GM21737 (cell line): ENCODE measurements at regions not wholly inside any gene's neighbourhood (a gene's known extent, or its start where the extent isn't known, plus 50 kb on each side); places are given as distances from the start of the nearest gene placed in this dataset.
"Not testable (repeated sequence)": the region's sequence is repeated elsewhere in the genome, so short reads cannot be mapped to it uniquely, and the experiment has no call there.

Experiments used
- ATAC-seq: cut with Tn5 transposase; IDR thresholded peaks from one replicate; pipeline ENCODE4 v1.9.1; 2021; ENCODE audit warnings: mild to moderate bottlenecking, moderate library complexity; ENCODE audit not compliant: unreplicated experiment

DNA sequence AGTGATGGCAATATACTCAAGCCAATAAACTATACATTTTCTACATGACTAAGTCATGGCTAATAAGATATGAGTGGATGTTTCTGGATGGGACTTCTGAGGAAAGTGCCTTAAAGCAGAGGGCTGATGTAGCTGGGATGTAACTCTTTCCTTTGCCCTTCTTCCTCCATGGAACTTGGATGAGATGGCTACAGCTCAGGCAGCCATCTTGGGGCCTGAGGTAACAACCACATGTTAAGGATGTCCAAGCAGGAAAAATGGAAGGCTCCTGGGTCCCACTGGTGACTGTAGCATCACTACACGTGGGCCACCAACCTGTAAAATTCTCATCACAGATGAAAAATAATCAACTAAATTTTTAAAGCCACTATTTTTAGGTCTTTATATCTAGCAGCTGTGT lies 54.4 kb upstream of the GRIP1 start:
- no peak for ATAC-seq

DNA sequence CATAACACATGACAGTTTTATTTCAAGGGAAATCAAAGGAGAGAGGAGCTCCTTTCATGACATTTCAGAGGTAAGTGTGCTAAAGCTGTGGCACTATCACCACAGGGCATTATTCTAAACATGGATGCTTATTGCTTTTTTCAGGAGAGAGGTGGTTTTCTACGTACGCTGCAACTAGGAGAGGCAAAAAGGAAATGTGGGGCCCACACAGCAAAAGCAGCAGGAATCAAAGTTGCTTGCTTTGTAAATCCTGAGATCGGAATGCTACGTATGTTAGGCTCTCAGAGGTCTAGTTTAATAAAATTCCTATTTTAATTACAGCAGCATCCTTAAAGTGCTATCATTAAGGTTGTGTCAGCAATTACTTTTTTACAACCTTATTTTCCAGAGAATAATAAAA lies 55.0 kb upstream of the GRIP1 start:
- ATAC-seq = no peak

DNA sequence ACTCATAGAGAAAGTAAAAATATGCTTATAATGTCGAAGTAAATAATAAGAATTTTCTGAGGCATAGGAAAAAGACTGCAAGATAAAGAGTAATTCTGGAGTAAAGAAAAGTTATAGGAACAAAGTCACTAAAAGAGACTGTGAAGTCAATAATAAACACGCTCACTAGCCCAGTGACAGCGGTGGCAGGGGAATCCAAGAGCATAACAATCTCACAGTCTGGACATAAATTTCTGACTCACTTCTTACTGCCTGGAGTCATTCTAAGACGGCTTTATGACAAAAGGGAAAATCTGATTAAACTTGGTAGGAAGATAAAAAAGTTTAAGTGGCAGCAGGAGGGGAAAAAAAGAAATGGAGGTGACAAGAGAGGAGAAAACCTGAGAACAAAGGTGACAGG lies 56.4 kb upstream of the GRIP1 start:
- no peak for ATAC-seq

DNA sequence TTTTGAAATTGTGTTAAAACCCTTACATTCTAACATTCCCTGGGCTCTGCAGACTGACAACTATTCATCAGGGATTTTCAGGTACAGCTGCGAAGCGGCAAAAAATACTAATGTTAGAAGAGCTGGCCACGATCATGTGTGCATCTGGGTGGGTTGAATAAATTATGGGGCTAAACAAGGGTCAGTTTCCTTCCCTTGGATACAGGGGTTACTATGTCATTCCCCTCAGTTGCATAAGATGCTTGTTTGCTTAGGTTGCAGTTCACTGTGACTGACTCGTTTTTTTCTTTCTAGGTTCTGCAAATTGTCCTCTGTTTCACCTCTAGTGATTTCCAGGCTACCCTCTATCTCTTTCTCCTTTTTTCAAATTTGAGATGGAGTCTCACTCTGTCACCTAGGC lies 58.1 kb upstream of the GRIP1 start:
- ATAC-seq = no peak

DNA sequence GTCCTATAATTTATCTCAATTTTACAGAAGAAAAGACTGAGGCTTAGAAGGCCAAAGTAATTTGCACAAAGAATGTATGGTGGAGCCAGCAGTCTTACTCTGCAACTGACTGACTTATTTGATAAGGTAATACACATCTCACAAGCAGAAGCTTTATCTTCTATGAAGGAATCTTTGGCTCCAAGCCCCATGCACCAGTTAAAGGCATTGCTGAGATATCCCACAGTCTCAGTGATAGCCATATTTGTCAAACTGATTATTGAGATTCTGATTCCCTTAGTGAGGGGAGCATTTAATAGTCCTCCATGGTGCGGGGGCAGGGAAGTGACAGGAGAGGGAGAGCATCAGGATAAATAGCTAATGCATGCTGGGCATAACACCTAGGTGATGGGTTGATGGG lies 60.4 kb upstream of the GRIP1 start:
- no peak for ATAC-seq

DNA sequence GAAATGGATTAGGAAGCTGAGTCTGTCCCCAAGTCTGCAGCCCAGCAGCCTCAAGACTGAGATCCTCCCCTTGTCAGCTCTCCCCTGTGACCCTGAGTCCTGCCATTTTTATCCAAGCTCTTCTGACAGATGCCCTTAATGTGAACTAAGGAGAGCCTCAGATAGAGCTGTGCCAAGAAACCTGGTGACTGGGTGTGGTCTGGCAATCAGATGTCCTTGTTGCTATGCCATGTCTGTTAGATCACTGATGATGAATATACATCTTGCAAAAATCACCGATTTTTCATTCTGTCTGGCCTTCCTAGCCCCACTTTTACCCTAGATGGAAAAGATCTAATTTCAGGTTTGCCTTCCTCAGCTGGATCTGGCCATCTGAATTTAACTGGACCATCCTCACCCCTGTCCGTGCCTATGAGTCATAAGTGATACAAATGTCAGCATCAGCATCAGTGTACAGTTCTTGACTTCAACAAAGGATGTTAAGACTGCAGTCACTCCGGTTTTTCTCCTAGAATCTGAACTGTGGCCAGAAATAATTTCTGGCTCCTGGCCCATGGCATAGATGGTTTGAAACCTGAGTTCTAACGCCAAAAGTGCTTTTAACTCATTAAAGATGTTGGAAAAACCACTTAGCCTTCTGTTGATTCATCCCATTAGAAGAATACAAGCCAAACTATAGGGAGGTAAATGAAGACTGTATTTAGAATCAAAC lies 61.2 kb upstream of the GRIP1 start:
- ATAC-seq = no peak

DNA sequence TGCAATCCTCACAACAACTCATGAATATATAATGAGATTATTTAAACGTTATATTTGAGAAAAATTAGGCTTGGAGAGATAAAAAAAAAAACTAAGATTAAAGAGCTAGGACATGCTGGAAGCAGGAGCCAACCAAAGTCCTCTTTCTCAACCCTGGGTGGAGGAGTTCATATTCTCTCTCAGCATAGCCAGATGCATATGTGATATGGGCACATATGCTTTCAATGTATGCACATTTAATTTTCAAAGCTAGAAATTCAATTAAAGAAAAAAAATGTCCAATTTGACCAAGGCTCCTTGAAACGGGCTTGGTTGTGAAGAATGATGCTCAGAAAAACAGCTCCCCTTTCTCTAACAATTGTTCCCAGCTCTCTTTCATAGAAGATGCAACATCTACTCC lies 61.9 kb upstream of the GRIP1 start:
- no peak for ATAC-seq

DNA sequence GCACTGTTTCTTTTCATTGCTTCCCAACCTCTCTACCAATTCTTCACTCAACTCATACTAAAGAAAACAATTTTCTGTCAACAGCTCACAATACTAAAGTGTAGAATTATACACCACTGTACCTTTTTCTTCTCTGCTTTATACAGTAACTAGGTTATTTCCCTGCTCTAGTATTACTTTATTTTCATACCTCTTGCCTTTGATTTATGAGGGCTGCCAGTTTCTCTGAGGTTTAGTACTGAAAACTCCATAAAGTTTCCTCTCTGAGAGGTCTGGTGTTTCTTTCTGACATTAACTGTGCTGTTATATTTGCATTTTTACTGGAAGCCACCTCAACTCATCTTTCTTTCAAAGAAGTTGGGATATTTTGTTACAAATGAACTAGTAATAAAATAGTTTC lies 63.0 kb upstream of the GRIP1 start:
- no peak for ATAC-seq

DNA sequence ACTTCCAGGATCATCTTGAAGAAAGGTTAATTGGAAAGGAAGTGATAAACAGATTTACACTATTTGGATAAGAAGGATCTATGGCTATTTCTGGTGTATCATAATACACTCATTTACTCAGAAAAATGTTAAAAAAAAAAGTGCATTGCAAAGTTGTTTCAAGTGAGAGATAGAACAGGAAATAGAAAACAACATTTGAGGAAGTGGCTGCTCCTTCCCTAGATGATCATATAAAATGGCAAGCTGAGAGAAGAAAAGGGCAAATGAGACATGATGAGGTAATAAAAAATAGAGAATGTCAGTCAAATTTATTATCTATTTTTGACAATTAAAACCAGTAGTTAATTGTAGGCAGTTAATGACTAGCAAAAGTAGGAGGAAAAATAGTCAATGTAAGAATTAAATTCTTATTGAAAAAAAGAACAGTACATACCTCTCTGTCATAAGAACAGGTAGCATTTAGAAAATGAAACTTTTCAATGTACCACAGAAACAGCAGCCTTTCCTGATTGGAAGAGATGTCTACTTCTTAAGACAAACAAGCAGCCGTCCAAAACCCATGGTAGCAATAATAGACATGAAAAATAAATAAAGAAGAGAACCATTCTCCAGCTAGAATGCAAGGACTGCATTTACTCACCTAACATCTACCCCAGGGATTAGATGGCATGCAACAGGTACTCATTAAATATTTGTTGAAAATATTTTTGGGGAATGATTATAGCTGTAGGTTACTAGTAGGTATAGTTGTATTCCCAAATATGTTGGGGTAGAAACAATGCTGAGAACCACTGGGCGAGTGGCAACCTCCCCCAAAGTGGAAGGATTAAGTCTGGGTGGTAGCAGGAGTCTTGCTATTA lies 63.9 kb upstream of the GRIP1 start:
- no peak for ATAC-seq

DNA sequence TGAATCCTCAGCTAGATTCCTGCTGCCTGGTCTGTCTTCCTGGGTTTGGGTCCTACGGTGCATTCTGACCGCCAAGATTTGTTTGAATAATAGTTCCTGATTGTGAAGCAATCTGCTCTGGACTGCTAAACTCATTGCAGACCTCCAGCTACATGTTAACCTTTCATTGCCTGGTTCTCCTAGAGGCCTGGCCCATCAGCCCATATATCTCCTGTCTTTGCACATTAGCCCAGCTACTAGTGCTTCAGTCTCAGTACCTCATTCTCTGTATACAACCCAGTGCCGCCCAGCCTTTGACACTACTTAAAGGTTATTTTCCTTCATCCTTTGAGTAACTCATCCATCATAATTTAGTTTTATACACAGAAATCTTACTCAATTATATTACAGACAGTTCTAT lies 65.6 kb upstream of the GRIP1 start:
- ATAC-seq = no peak

DNA sequence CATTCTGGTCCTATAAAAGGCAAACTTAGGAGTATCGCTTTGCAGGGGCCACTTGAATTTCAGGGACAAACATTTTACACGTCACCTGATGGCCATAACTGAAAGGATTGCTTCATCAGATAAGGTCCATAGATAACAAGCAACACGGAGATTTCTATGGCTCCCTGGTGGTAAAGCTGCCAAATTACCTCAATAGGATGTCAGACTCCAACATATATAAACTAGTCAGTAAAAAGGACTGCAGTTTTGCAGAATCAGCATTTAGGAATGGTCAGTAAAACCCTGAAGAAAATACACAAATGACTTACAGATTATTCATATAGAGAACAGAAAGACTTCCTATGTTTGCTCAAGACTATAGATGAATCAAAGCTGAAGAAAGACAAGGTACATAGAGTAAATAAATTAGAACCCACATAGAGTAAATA lies 66.1 kb upstream of the GRIP1 start:
- no peak for ATAC-seq

DNA sequence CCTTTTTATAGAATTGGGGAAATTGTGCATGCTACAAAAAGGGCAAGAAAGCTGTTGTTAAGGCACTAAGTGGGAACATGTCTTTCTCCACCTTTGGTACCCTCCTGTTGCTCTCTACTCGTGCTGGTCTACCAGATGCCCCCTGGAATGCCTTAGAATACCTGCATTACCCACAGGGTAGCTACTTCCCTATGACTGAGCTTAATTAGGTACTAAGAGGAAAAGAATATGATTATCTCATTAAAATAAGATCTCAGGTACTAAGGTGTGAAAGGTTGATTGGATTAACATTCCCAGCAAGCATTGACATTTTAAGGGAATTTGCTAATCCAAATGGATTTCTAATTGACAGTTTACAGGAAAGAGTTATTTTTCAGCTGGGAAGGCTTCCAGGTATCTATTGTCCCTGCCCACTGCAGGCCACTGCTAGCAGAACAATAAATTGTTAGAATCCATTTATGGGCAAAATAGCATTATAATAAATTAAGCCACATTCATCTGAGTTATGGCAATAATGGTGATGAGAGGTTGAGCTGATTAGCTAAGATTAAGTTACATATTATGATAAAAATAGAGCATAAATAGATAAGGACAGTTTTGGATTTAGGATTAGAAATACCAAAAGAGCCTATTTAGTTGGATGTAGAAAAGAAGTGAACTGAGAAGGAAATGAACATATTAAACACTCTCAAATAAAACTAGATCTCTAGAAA lies 67.8 kb upstream of the GRIP1 start:
- no peak for ATAC-seq

DNA sequence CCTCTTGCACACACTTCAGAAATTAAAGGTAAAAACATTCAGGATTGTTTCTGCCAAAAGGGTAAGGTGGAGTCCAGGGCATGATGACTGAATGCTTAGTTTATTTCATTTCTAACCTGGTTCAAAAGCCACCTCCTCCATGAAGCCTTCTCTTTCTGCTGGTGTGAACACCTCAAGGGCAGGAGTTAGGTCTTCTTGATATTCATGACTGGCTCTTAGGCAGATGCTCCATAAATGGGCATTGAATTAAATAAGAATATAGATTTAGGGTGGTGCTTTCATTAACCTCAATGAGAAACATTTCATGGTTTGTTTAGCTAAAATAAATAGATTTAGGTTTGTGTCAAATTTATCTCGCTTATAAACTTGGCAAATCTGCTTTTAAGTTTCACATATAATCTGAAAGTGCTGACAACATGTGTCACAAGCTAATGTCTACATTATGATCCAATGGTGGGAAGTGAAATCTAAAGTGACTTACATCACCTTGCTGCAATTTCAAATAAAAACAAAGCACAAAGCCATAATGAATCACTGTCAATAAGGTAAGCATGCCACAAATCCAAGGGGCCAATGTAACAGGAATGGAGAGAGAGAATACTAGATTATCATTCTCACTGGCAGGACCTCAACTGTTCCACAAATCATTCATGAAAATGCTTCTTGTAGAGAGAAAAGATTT lies 72.7 kb upstream of the GRIP1 start:
- no peak for ATAC-seq

DNA sequence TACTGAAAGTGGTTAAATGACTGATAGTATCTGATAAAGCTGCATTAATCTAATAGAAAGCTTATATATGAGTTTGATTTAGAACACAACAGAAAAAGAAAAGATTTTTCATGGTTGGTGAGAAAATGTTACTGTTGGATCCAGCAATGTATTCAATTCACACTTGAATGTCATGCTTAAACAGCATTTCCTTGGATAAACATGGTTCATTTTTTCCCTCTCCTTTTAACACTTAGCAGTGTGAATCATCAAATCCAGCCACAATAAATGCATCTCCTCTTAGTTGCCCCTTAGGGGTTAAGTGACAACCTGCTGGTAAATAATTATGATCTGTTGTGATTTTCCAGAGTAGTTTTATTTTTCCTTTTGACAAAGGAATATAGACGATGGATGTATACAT lies 74.9 kb upstream of the GRIP1 start:
- ATAC-seq = no peak

DNA sequence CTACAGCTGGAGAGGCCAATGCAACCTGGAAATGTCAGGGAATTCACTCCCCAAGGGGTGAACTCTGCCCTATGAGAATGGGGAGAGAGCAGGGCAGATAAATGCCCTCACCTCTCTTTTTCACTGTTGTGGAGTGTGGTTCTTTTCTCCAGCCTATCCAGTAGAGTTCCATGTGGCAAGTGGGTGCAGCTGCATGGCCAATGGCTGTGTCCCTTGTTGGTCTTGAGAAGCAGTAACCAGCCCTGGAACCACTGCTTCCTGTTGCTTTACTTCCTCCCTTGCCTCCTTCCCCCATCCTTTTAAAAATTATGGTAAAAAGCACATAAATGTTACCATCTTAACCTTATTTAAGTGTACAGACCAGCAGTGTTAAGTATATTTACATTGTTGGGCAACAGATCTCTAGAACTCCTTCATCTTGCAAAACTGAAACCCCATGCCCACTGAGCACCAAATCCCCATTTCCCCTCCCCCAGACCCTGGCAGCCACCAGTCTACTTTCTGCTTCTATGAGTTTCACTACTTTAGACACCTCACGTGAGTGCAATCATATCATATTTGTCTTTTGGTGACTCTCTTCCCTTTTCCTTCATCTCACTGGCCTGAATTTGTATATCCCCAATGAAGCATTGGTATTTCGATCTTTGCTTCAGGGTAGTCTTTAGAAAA lies 77.0 kb upstream of the GRIP1 start:
- ATAC-seq = no peak

DNA sequence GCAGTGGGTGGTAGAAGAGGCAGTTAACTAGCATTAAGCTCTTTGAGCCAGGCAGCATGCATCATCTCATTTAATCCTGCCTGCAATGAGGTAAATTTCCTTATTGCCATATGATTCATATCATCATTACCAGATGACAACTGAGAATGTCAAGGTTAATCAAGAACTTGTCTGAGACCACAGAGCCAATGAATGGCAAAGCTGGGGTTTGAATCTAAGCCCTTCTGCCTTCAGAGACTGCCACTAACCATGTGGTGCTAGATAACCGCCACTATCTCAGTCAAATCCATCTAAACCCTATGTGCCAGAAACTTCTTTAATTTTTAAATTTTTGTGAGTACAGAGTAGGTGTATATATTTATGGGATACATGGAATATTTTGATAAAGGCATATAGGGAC lies 77.8 kb upstream of the GRIP1 start:
- no peak for ATAC-seq

DNA sequence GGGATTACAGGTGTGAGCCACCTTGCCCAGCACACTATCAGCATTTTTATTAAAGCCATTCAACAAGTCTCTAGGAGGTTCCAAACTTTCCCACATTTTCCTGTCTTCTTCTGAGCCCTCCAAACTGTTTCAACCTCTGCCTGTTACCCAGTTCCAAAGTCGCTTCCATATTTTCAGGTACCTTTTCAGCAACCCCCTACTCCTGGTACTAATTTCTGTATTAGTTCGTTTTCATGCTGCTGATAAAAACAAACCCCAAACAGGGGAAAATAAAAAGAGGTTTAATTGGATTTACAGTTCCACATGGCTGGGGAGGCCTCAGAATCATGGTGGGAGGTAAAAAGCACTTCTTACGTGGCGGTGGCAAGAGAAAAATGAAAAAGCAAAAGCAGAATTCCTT lies 81.2 kb upstream of the GRIP1 start:
- not testable (repeated sequence) for ATAC-seq

DNA sequence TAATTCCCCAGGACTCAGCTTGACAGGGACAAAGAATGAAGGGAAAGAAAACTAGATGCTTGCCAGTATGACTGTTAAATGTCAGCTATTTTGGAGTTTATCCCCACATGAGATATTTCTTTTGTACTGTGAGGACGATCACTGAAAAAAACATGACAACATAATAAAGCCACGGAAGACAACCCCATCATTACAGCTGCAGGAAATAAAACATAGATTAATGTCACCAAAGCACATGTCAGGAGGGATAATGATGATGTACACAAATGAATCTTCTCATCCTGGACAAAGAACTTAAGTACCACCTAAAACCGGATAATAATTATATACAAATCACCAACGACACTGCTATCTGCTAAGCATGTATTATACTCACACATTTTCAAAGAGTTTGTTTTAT lies 84.6 kb upstream of the GRIP1 start:
- ATAC-seq = no peak

DNA sequence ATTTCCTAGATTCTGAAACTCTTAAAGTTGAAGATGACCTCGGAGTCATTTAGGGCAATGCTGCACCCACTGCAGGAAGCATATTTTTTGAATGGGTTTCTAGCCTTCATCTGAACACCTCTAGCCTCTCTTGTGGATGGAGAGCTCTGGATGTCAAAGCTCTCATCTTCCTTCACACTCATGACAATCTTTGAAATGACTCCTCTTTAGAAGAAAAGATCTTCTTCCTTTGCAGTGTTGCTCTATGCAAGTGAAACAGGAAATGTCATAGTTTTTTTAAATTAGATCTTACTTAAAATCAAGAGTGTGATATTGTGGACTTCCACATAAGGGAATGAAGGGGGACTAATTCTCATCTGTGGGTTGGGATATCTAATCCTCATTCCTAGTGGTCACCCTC lies 86.3 kb upstream of the GRIP1 start:
- no peak for ATAC-seq

DNA sequence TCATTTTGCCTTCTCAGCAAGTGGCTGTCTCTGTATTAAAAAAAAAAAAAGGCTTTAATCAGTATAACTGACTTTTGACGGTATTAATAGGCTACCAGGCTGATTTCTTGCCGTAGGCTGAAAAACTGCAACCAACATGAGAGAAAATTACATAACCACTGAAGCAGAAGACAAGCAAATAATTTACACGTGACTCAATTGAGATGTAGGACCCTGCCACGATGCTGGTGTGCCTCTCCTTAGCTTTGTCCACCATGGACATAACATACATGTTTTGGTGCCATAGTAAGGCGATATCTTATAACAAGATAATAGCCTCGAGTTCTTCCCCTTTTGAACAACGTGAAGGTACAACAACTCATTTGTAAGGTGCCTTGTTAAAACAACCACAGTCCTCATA lies 88.7 kb upstream of the GRIP1 start:
- ATAC-seq = no peak

DNA sequence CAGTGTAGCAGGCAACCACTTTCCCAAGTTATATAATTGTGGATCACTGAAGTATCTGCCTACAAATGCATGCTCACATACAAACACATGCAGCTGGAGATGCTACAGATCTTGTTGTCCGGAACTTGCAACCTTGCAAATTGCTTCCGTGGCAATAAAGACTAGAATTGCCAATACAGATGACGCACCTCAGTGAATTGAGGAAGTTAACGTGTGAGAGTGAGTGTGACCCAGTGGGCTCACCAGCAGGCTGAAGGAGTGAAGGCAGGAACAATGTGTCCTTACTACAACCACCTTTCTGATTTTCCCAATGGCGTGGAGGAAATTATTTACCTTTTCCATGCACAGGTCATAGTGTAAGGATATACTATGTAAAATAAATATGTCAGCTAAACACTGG lies 89.4 kb upstream of the GRIP1 start:
- no peak for ATAC-seq
